Liver (tissue), 8 donors: ENCODE measurements at regions not wholly inside any gene's neighbourhood (a gene's known extent, or its start where the extent isn't known, plus 50 kb on each side); places are given as distances from the start of the nearest gene placed in this dataset.
"Not testable (repeated sequence)": the region's sequence is repeated elsewhere in the genome, so short reads cannot be mapped to it uniquely, and the experiment has no call there.

Experiments
- DNase-seq: peaks from one replicate; pipeline ENCODE4 v3.0.0-alpha.2; 2017; ENCODE audit warnings: low spot score
- H3K27ac ChIP-seq, 2 donors: one replicate each; pipeline ENCODE4 v1.7.0; 2013; ENCODE audit warnings: inconsistent platforms in 2 of 2, low read length in 2 of 2, control low read depth in 1 of 2, low read depth in 1 of 2, mild to moderate bottlenecking in 1 of 2
- H3K27me3 ChIP-seq, 4 donors: one replicate each; pipeline versions ENCODE4 v1.6.1 to v1.7.0; 2013; ENCODE audit warnings: low read length in 3 of 4, inconsistent platforms in 1 of 4, mild to moderate bottlenecking in 1 of 4, moderate library complexity in 1 of 4; ENCODE audit not compliant: control insufficient read depth in 4 of 4, insufficient read depth in 4 of 4
- H3K36me3 ChIP-seq, 4 donors: one replicate each; pipeline versions ENCODE4 v1.6.1 to v1.7.0; 2013; ENCODE audit warnings: low read length in 3 of 4, mild to moderate bottlenecking in 3 of 4, low read depth in 1 of 4, moderate library complexity in 1 of 4; ENCODE audit not compliant: control insufficient read depth in 4 of 4, insufficient read depth in 3 of 4
- H3K4me1 ChIP-seq, 4 donors: one replicate each; pipeline versions ENCODE4 v1.6.1 to v1.7.0; 2013; ENCODE audit warnings: low read length in 3 of 4, mild to moderate bottlenecking in 3 of 4, moderate library complexity in 1 of 4; ENCODE audit not compliant: control insufficient read depth in 4 of 4, insufficient read depth in 4 of 4
- H3K4me3 ChIP-seq, 3 donors: one replicate each; pipeline versions ENCODE4 v1.6.1 to v1.7.0; 2013; ENCODE audit warnings: low read length in 3 of 3, control low read depth in 1 of 3, low read depth in 1 of 3, mild to moderate bottlenecking in 1 of 3
- H3K9ac ChIP-seq, 2 donors: one replicate each; pipeline ENCODE4 v1.7.0; 2013; ENCODE audit warnings: low read length in 2 of 2, mild to moderate bottlenecking in 2 of 2, moderate library complexity in 2 of 2, control low read depth in 1 of 2, low read depth in 1 of 2
- H3K9me3 ChIP-seq, 4 donors: one replicate each; pipeline versions ENCODE4 v1.6.1 to v1.7.0; 2013; ENCODE audit warnings: low read length in 3 of 4; ENCODE audit not compliant: control insufficient read depth in 4 of 4
- ATF3 ChIP-seq: IDR thresholded peaks from 2 replicates; pipeline ENCODE4 v1.6.1; 2016; ENCODE audit warnings: antibody characterized with exemption
- CTCF ChIP-seq: fragments of 150-350 bp; IDR thresholded peaks from 2 replicates; pipeline ENCODE4 v1.5.1; 2017; ENCODE audit warnings: improper control_type of control experiment, low read depth, low read length; ENCODE audit not compliant: missing input control
- EGR1 ChIP-seq, 2 donors: IDR thresholded peaks; 2 replicates each; pipeline ENCODE4 v1.6.1; 2016 to 2018; ENCODE audit warnings: antibody characterized with exemption in 2 of 2, low read depth in 2 of 2
- FOXA1 ChIP-seq: IDR thresholded peaks from 2 replicates; pipeline ENCODE4 v1.6.1; 2016; ENCODE audit warnings: antibody characterized with exemption
- FOXA2 ChIP-seq: IDR thresholded peaks from 2 replicates; pipeline ENCODE4 v1.6.1; 2016; ENCODE audit warnings: antibody characterized with exemption
- GABPA ChIP-seq, 2 donors: IDR thresholded peaks in 1 of 2; conservative IDR thresholded peaks in 1 of 2; 2 replicates each; pipeline ENCODE4 v1.6.1; 2016; ENCODE audit warnings: antibody characterized with exemption in 2 of 2, mild to moderate bottlenecking in 1 of 2, moderate library complexity in 1 of 2
- HNF4A ChIP-seq, 2 donors: conservative IDR thresholded peaks; 2 replicates each; pipeline ENCODE4 v1.6.1; 2016; ENCODE audit warnings: antibody characterized with exemption in 2 of 2, mild to moderate bottlenecking in 2 of 2
- JUND ChIP-seq, 2 donors: IDR thresholded peaks; 2 replicates each; pipeline ENCODE4 v1.6.1; 2016; ENCODE audit warnings: antibody characterized with exemption in 2 of 2
- MAX ChIP-seq: IDR thresholded peaks from 2 replicates; pipeline ENCODE4 v1.6.1; 2016; ENCODE audit warnings: antibody characterized with exemption
- NR2F2 ChIP-seq: IDR thresholded peaks from 2 replicates; pipeline ENCODE4 v1.6.1; 2016; ENCODE audit warnings: antibody characterized with exemption
- RAD21 ChIP-seq, 2 donors: IDR thresholded peaks; 2 replicates each; pipeline ENCODE4 v1.6.1; 2016; ENCODE audit warnings: antibody characterized with exemption in 2 of 2, mild to moderate bottlenecking in 2 of 2
- RXRA ChIP-seq, 2 donors: IDR thresholded peaks; 2 replicates each; pipeline ENCODE4 v1.6.1; 2017 to 2018; ENCODE audit warnings: antibody characterized with exemption in 2 of 2, mild to moderate bottlenecking in 1 of 2
- SP1 ChIP-seq: IDR thresholded peaks from 2 replicates; pipeline ENCODE4 v1.6.1; 2018; ENCODE audit warnings: antibody characterized with exemption, mild to moderate bottlenecking
- TAF1 ChIP-seq: conservative IDR thresholded peaks from 2 replicates; pipeline ENCODE4 v1.6.1; 2016; ENCODE audit warnings: antibody characterized with exemption, mild to moderate bottlenecking
- YY1 ChIP-seq: IDR thresholded peaks from 2 replicates; pipeline ENCODE4 v1.6.1; 2016; ENCODE audit warnings: antibody characterized with exemption, mild to moderate bottlenecking
- ZBTB33 ChIP-seq: IDR thresholded peaks from 2 replicates; pipeline ENCODE4 v1.6.1; 2016; ENCODE audit warnings: antibody characterized with exemption
- WGBS: extraction: QIAGEN DNeasy Blood & Tissue Kit; methylation state at CpG from one replicate; pipeline ENCODE4 v1.1.7; 2013; 5-methylcytosine and 5-hydroxymethylcytosine counted together
- donor health status: healthy.
- donor health status: healthy.
- donor health status: healthy.
- donor health status: healthy.
- donor health status: healthy.

GRCh38 chr7:54419209-54419608 is 123.0 kb upstream of the VSTM2A start (continued):
- TF ChIP-seq CTCF: no peak
- TF ChIP-seq RAD21 (IDR thresholded peaks at IDR 0.05): no peak

- H3K36me3 ChIP-seq: no peaks in the 10 kb centered on the region
- 69% methylated on average over 2 of the region's 2 CpGs for WGBS
- TF ChIP-seq RXRA (IDR thresholded peaks at IDR 0.05) (no peak), FOXA1 (no peak), ZBTB33 (no peak), JUND (IDR thresholded peaks at IDR 0.05) (no peak), EGR1 (IDR thresholded peaks at IDR 0.05; ENCODE audit: low read depth in 2 of 2) (no peak), TAF1 (no peak), FOXA2 (no peak)
- no peaks in the 10 kb centered on the region for H3K27me3 ChIP-seq
- DNase-seq: no peak
- H3K27ac ChIP-seq: no peak overlapping the region
- no peak overlapping the region for H3K9ac ChIP-seq
- H3K4me1 ChIP-seq: no peaks in the 10 kb centered on the region
- H3K4me3 ChIP-seq: no peak overlapping the region
- H3K9me3 ChIP-seq: peaks cover 0 to 1% (median 0%) of the 10 kb centered on the region in 4 donors
Observed at GRCh38 chr7:54426406-54426805, 115.8 kb upstream of the VSTM2A start.

- Histone ChIP-seq H3K4me1 (no peaks in the 10 kb centered on the region), H3K36me3 (no peaks in the 10 kb centered on the region), H3K27ac (no peak overlapping the region), H3K9me3 (peaks cover 0 to 1% (median 0%) of the 10 kb centered on the region in 4 donors), H3K4me3 (no peak overlapping the region), H3K27me3 (no peaks in the 10 kb centered on the region), H3K9ac (no peak overlapping the region)
- TF ChIP-seq ATF3 (no peak), HNF4A (conservative IDR thresholded peaks at IDR 0.05) (no peak), SP1 (no peak), JUND (IDR thresholded peaks at IDR 0.05) (no peak)
- no peak for DNase-seq
Observed at GRCh38 chr7:54429111-54429510, 113.1 kb upstream of the VSTM2A start.

- Histone ChIP-seq H3K4me1 (no peaks in the 10 kb centered on the region), H3K27ac (no peak overlapping the region), H3K4me3 (no peak overlapping the region), H3K36me3 (no peaks in the 10 kb centered on the region), H3K9me3 (peaks cover 0 to 7% (median 2%) of the 10 kb centered on the region in 4 donors), H3K27me3 (no peaks in the 10 kb centered on the region), H3K9ac (no peak overlapping the region)
- 73% methylated on average over 5 of the region's 5 CpGs for WGBS
- TF ChIP-seq CTCF (no peak), GABPA (IDR thresholded peaks at IDR 0.05 in 1 of 2, conservative IDR thresholded peaks at IDR 0.05 in 1 of 2) (no peak), FOXA1 (no peak), ATF3 (no peak), EGR1 (IDR thresholded peaks at IDR 0.05; ENCODE audit: low read depth in 2 of 2) (no peak), RXRA (IDR thresholded peaks at IDR 0.05) (no peak), YY1 (no peak), HNF4A (conservative IDR thresholded peaks at IDR 0.05) (no peak), MAX (no peak), TAF1 (no peak), NR2F2 (no peak)
- DNase-seq: no peak
Observed at GRCh38 chr7:54439391-54439790, 102.8 kb upstream of the VSTM2A start.

- not testable (repeated sequence) for H3K36me3 ChIP-seq, H3K4me3 ChIP-seq, H3K9me3 ChIP-seq, H3K27ac ChIP-seq, H3K9ac ChIP-seq, H3K27me3 ChIP-seq, H3K4me1 ChIP-seq, DNase-seq
- WGBS: 92% methylated on average over 34 of the region's 34 CpGs
Observed at GRCh38 chr7:54444046-54444686, 98.0 kb upstream of the VSTM2A start.
